SK-MEL-5 (cell line): ENCODE measurements at regions not wholly inside any gene's neighbourhood (a gene's known extent, or its start where the extent isn't known, plus 50 kb on each side); places are given as distances from the start of the nearest gene placed in this dataset.

Source experiments
- DNase-seq: peaks from one replicate; pipeline ENCODE4 v3.0.0-alpha.2; 2016; ENCODE audit warnings: low read depth, low spot score
- in situ Hi-C: cut with HindIII; loops from 2 replicates; pipeline ENCODE4 v1.10.0; 2016; ENCODE audit warnings: low sequenced_read_pairs, high pct_unique_total_duplicates, low pct_unique_long_range_greater_than_20kb

DNA sequence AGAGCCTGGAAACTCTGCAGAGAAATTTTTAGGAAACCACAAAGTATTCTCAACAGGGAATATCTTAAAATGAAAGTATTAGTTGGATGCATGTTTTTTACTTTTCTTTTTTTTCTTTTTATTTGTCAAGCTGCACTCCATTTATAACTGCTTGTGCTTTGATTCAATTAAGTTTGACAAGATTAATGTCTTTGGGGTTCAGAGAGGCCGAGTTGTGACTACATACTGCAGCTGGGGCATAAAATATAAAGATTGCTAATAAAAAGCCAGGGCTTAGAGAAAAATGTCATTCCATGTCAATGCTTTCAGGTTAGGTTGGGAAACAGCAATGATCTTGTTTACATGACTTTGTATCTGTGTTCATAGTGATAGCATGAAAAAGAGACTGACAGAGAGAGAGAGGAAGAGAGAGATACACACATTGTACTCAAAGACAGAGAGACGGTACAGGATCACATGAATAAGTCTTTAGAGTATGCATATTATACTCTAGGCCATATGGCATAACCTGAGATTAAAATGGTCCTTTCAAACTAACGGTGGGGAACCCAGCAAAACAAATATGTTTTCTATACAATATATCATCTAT is 1022.3 kb upstream of the CNTNAP5 start:
- in situ Hi-C loops = no loop called here
- no peak for DNase-seq

DNA sequence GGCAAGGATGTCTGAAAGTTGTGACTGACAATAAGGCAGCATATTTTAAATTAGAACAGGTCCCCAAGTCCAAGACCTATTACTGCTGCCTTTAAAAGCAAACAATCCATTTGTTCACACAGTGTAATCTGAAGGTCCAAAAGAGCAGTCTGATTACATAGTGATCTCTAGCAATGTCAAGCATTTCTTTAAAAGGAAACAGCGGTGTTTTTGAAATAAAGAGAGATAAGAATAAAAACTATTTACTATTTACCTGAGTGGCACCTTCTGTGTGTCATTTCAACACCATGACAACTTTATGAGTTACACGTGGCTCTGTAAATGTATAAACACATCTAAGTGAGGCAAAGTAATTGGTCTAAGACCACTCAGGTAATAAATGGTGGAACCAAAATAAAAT is 1009.9 kb upstream of the CNTNAP5 start:
- in situ Hi-C loops = no loop called here
- DNase-seq = no peak

- in situ Hi-C loops = no loop called here
- no peak for DNase-seq
Observed at GRCh38 chr2:123035541-123035940, 989.5 kb upstream of the CNTNAP5 start.

DNA sequence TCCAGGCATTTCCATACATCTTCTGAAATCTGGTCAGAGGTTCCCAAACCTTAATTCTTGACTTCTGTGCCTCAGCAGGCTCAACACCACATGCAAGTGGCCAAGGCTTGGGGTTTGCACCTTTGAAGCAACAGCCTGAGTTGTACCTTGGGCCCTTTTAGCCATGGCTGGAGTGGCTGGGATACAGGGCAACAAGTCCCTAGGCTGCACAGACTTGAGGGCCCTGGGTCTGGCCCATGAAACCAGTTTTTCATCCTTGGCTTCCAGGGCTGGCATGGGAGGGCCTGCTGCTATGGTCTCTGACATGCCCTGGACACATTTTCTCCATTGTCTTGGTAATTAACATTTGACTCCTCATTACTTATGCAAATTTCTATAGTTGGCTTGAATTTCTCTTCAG is 988.8 kb upstream of the CNTNAP5 start:
- in situ Hi-C loops = no loop called here
- no peak for DNase-seq

DNA sequence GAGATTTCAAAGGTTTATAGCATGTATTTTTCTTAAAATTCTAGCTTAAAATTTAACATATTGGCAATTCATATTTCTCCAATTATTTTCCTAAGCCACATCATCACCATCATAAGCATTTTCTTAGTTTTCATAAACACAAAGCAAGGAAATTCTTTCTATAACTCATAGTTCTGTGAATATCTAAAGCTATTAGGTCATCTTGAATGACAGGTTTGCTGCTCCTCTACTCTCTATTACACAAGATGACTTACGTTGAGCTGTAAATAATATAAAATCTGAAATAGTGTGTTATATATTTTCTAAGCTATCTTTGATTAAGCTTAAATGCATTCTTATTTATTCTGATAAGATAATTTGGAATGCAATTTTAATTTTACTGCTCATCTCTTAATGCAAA is 984.6 kb upstream of the CNTNAP5 start:
- DNase-seq = no peak
- in situ Hi-C loops = no loop called here

GRCh38 chr2:123043458-123043857 is 981.6 kb upstream of the CNTNAP5 start:
- in situ Hi-C loops = no loop called here
- no peak for DNase-seq

DNA sequence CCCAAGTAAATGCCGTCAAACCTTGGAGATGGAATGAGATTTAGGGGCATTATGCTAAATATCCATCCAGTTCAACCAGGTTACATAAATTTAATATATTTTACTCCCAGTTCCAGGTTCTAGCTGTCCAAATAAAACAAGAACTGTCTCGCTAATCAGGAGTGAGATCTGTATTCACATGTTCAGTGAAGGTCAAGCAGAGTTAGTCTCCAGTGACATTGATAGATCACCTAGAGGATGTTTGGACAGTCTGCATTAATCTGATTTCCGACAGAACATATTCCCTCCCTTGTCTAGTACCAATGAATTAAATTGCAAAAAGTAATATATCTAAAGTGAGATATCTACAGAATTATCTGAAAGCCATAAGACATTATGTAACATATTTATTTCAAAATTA is 979.4 kb upstream of the CNTNAP5 start:
- in situ Hi-C loops = no loop called here
- no peak for DNase-seq

- in situ Hi-C loops = no loop called here
Observed at GRCh38 chr2:123047186-123047585, 977.9 kb upstream of the CNTNAP5 start.

GRCh38 chr2:123051136-123051535 is 974.0 kb upstream of the CNTNAP5 start:
- DNase-seq = no peak
- in situ Hi-C loops = no loop called here

More at GRCh38 chr2:123047186-123047585, 977.9 kb upstream of the CNTNAP5 start:
- DNase-seq = no peak

DNA sequence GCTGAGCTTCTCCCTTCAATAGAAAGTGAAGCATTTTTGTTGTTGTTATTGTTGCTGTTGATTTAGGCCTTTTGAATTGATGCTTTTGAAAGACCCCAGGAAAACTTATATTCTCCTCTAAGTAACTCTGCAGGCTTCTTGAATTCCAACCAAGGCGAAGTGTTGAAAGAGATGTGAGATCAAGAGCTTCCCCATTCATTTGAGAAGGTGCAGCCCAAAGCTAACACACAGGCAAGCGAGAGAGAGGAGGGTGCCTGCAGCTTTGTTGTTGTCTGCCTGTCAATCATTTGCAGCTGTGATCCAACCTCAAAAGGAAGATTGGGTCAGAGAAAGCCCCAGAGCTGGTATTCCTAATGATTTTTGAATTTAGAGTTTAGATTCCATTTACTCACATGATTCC is 963.6 kb upstream of the CNTNAP5 start:
- DNase-seq = no peak
- in situ Hi-C loops = no loop called here

DNA sequence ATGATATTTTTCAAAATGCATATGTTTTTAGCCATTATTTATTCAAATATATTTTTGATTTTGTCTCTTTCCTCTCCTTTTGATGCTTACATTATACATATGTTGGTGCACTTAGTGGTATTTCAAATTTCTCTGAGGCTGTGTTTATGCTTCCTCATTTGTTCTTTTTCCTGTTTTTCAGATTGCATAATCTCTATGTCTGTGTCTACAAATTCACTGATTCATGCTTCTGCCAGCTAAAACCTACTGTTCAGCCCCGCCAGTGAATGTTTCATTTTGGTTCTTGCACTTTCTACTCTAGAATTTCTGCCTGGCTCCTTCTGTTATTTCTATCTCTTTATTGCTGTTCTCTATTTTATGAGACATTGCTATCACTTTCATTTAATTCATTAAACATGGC is 951.7 kb upstream of the CNTNAP5 start:
- in situ Hi-C loops = no loop called here
- DNase-seq = no peak

DNA sequence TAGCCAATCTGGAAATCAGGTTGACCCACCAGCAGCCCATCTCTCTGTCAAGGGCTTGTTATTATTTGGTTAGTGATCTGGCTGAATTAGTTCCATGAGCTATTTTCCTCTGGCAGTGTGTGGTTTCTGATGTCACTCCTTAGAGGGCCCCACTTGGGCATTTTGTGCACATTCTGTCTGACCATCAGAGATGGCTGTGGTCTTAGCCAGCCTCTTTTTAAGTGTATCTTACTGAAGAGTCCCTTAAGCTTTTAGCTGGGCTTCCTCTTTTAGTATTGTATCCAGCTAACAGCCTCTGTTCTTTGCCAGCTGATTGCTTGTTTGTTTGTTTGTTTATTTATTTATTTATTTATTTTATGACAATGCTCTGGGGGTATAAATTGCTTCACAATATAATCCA is 951.1 kb upstream of the CNTNAP5 start:
- in situ Hi-C loops = no loop called here
- no peak for DNase-seq

DNA sequence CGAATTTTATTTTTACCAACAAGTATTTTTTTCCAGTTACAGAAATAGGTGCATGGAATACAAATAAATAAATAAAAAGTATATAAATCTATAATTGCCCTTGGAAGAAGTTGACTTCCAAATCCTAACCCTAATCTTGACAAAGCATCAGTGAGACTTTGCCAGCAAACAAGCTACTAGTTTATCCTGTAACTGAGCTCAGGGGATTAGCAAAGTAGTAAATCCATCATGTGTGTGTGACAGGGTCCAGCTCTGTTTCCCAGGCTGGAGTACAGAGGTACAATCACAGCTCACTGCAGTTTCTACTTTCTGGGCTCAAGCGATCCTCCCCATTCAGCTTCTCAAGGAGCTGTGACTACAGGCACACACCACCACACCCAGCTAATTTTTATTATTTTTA is 948.0 kb upstream of the CNTNAP5 start:
- DNase-seq = no peak
- in situ Hi-C loops = no loop called here

GRCh38 chr2:123080331-123080730 is 944.8 kb upstream of the CNTNAP5 start:
- in situ Hi-C loops = no loop called here
- DNase-seq = no peak

- in situ Hi-C loops = no loop called here
- no peak for DNase-seq
Observed at GRCh38 chr2:123085484-123085883, 939.6 kb upstream of the CNTNAP5 start.

DNA sequence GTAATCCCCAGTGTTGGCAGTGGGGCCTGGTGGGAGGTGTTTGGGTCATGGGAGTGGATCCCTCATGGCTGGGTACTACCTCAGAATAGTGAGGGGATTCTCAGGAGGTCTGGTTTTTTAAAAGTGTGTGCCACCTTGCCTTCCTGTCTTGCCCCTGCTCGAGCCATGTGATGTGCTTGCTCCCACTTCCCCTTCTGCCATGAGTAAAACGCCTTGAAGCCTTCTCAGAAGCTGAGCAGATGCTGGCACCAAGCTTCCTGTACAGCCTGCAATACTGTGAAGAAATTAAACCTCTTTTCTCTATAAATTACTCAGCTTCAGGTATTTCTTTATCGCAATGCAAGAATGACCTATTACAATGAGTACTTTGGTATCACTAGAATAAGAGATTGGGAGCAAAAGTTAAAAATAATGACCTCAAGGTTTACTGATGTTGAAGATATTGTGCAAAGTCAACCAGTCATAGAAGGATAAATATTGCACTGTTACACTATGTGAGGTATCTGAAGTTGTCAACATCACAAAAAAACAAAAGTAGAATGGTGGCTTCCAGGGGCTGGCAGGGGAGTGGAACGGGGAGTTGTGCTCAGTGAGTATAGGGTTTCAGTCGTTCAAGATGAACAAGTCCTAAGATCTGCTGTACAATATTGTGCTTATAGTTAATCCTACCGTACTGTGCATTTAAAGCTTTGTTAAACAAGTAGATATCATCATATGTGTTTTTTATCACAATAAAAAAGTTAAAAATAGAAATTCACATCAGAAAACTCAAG is 938.3 kb upstream of the CNTNAP5 start:
- no peak for DNase-seq
- in situ Hi-C loops = no loop called here

DNA sequence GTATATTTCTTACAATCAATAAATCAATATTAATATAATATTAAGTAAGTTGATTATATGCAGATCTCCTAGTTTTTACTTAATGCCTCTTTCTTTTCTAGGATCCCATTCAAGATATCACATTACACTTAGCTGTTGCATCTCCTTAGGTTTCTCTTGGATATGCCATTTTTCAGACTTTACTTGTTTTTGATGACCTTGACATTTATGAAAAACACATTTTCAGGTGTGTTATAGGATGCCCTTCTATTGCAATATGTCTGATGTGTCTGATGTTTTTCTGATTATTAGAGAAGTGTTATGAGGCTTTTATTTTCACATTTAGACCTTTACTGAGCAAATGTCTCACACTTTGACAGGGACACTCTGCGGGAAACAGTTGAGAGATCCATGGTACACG is 933.6 kb upstream of the CNTNAP5 start:
- in situ Hi-C loops = no loop called here

DNA sequence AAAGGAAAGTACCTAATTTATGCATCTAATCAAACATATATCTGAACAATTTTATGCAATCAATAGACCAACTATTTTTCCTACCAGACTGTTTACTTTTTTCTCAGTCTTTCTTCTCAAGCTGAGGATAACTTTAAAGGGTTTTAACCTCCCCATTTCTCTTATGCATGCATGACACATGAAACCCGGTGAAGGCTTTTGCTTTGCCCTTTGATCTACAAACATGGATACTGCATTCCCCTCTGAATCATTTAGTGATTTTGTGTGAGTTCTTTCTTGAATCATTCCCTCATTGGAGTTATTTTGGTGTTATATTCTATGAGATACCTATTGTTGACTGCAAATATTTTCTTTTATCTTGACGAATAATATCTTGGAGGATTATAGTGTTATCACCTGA is 931.9 kb upstream of the CNTNAP5 start:
- in situ Hi-C loops = no loop called here
- DNase-seq = no peak

More for the DNA sequence above, 933.6 kb upstream of the CNTNAP5 start:
- DNase-seq = no peak

DNA sequence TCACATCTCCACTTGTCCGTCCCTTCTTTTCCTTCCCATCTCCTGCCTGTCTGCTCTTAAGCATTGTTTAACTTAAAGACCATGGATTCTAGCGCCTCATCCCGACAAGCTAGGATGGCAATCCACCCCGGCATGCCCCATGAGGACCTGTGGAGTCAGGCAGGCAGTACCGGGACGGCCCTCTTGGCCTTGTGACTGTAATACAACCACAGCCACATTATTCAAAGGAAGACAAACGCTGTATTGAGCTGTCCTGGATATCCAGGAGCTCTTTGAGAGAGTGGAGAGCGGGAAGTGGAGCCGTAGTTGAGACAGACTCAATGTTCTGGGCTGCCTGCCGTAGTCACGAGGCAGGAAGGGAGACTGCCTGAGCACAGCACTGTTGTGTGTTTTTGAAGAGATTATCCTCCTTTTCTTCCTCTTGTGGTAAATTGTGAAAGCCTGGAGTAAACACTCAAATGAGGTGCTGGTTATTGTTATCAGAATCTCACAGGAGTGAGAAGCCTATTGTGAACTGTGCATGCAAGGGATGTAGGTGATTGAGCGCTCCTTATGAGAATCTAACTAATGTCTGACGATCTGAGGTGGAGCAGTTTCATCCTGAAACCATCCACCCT is 929.8 kb upstream of the CNTNAP5 start:
- DNase-seq = peak; percentile 77
- in situ Hi-C loops = no loop called here
